ENCODE measurements at regions not wholly inside any gene's neighbourhood (a gene's known extent, or its start where the extent isn't known, plus 50 kb on each side); places are given as distances from the start of the nearest gene placed in this dataset.

DNA sequence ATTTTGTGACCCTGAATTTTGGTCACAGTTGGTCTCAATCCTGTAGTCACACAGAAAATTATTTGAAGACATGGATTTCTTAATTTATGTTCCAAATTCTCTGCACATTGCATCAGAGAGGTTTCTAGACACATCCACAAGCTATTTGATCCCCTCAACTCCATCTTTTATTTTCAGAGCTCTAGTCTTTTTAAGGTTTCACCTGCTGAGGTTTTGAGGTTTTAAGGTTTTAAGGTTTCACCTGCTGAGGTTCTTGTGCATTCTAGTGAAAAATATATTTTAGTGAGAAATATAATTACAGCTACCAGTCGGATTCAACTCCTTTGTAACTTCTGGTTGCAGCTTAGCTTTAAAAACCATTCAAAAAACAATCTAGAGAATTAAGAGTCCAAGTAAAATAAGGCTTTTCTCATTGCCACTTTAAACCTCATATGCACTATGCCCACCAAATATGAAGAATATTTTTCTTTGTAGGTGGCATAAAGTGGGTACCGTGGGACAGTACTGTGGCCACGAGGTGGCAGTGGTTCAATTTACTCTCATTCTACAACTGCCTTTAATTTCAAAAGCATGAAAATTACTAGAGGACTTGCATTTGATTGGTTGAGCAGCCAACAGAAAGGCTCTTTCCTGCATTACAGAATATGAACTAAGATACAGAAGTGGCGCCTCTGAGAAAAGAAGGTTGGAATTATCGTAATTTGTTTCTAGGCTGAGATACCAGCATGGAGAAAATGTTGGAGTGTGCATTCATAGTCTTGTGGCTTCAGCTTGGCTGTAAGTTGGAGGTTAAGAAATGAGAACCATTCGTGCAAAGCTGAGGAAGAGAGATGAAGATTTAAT lies 366.5 kb upstream of the OR4E1 start:
- no peak for DNase-seq
- TF ChIP-seq CTCF (IDR thresholded peaks at IDR 0.05 in 4 of 5, conservative IDR thresholded peaks at IDR 0.05 in 1 of 5) (peak in 1 of 5 experiments; percentile 37), POLR2A (IDR thresholded peaks at IDR 0.05) (no peak)
- intact Hi-C loops (cut with DNase I; ENCODE audit: low total_unique reads) (no loop called here), in situ Hi-C loops (cut with MboI; ENCODE audit: low sequenced_read_pairs in 4 of 4) (no loop called here)
- no peaks in the 10 kb centered on the region for H3K36me3 ChIP-seq
- H3K27ac ChIP-seq, result no peak overlapping the region
- no peaks in the 10 kb centered on the region for H3K9me3 ChIP-seq
- no peaks in the 10 kb centered on the region for H3K4me1 ChIP-seq
- no peak for ATAC-seq
- H3K27me3 ChIP-seq, result no peaks in the 10 kb centered on the region
- no peak overlapping the region for H3K4me3 ChIP-seq

GRCh38 chr14:22036541-22037239 lies 363.1 kb upstream of the OR4E1 start:
- in situ Hi-C loops (cut with MboI; ENCODE audit: low sequenced_read_pairs in 4 of 4), result no loop called here
- Histone ChIP-seq H3K27me3 (no peaks in the 10 kb centered on the region), H3K4me1 (no peaks in the 10 kb centered on the region), H3K9me3 (no peaks in the 10 kb centered on the region), H3K27ac (no peak overlapping the region), H3K4me3 (no peak overlapping the region), H3K36me3 (no peaks in the 10 kb centered on the region)
- intact Hi-C loops (cut with DNase I; ENCODE audit: low total_unique reads), result no loop called here
- DNase-seq (no peak), ATAC-seq (no peak)
- TF ChIP-seq POLR2A (IDR thresholded peaks at IDR 0.05), result no peak
- no peak for TF ChIP-seq CTCF (IDR thresholded peaks at IDR 0.05 in 4 of 5, conservative IDR thresholded peaks at IDR 0.05 in 1 of 5)

DNA sequence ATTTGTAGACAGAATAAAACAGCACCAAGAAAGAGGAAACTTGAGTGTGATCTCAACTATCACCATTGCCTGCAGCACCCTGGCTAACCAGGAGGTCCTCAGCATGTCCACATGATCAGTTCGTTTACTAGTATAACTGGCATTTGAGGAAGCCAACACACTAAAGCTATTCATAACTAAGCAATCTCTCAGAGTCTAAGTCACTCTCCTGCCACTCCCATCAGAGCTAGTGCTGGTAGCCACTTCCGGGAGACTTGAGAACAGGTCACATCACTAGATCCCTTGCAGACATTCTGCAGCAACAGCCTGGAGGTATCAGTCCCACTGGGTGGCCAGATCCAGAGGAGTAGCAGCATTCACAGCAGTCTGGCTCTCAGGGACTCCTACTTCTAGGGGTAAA lies 352.9 kb upstream of the OR4E1 start:
- ATAC-seq (no peak), DNase-seq (no peak)
- Histone ChIP-seq H3K36me3 (no peaks in the 10 kb centered on the region), H3K27ac (no peak overlapping the region), H3K4me1 (no peaks in the 10 kb centered on the region), H3K4me3 (no peak overlapping the region), H3K27me3 (no peaks in the 10 kb centered on the region), H3K9me3 (no peaks in the 10 kb centered on the region)
- in situ Hi-C loops (cut with MboI; ENCODE audit: low sequenced_read_pairs in 4 of 4) (no loop called here), intact Hi-C loops (cut with DNase I; ENCODE audit: low total_unique reads) (no loop called here)
- TF ChIP-seq CTCF (IDR thresholded peaks at IDR 0.05 in 4 of 5, conservative IDR thresholded peaks at IDR 0.05 in 1 of 5) (no peak), POLR2A (IDR thresholded peaks at IDR 0.05) (no peak)

- no peak for ATAC-seq
- no peaks in the 10 kb centered on the region for H3K27me3 ChIP-seq
- no peak for DNase-seq
- no peak overlapping the region for H3K27ac ChIP-seq
- H3K4me3 ChIP-seq, result no peak overlapping the region
- intact Hi-C loops (cut with DNase I; ENCODE audit: low total_unique reads), result no loop called here
- no peaks in the 10 kb centered on the region for H3K4me1 ChIP-seq
- no peak for TF ChIP-seq POLR2A (IDR thresholded peaks at IDR 0.05)
- no peak for TF ChIP-seq CTCF (IDR thresholded peaks at IDR 0.05 in 4 of 5, conservative IDR thresholded peaks at IDR 0.05 in 1 of 5)
- in situ Hi-C loops (cut with MboI; ENCODE audit: low sequenced_read_pairs in 4 of 4), result no loop called here
- H3K9me3 ChIP-seq, result no peaks in the 10 kb centered on the region
- no peaks in the 10 kb centered on the region for H3K36me3 ChIP-seq
Measured at GRCh38 chr14:22025879-22026278, 352.3 kb upstream of the OR4E1 start.
